ENCODE measurements at regions not wholly inside any gene's neighbourhood (a gene's known extent, or its start where the extent isn't known, plus 50 kb on each side); places are given as distances from the start of the nearest gene placed in this dataset.

GRCh38 chr14:39859314-39859713, 427.1 kb upstream of the FBXO33 start:
- TF ChIP-seq ZNF274 (IDR thresholded peaks at IDR 0.05; ENCODE audit: low read depth, low read length) (no peak), SIN3A (IDR thresholded peaks at IDR 0.05; ENCODE audit: low read depth) (no peak), YY1 (IDR thresholded peaks at IDR 0.05; ENCODE audit: extremely low read depth, insufficient replicate concordance, low read depth, low read length) (no peak), POLR2A (IDR thresholded peaks at IDR 0.05; ENCODE audit: borderline replicate concordance, extremely low read depth, insufficient read depth, insufficient read length) (no peak), ATF3 (IDR thresholded peaks at IDR 0.05) (no peak), ELF1 (IDR thresholded peaks at IDR 0.05; ENCODE audit: borderline replicate concordance, low read depth) (no peak), CTCF (IDR thresholded peaks at IDR 0.05 in 2 of 3, conservative IDR thresholded peaks at IDR 0.05 in 1 of 3; ENCODE audit: borderline replicate concordance in 1 of 3, insufficient read depth in 1 of 3, low read depth in 2 of 3, low read length in 2 of 3) (no peak), TCF7L2 (IDR thresholded peaks at IDR 0.05; ENCODE audit: borderline replicate concordance, extremely low read depth, insufficient read depth, insufficient read length) (no peak), CBX3 (IDR thresholded peaks at IDR 0.05; ENCODE audit: low read depth) (no peak), EZH2phosphoT487 (IDR thresholded peaks at IDR 0.05; ENCODE audit: borderline replicate concordance) (no peak), JUND (IDR thresholded peaks at IDR 0.05) (no peak), EZH2 (IDR thresholded peaks at IDR 0.05) (no peak), ZBTB33 (IDR thresholded peaks at IDR 0.05; ENCODE audit: extremely low read depth, insufficient replicate concordance, low read length) (no peak)
- Histone ChIP-seq H3K27ac (ENCODE audit: low read depth, low read length) (no peak overlapping the region), H3K4me1 (ENCODE audit: control insufficient read depth in 1 of 2, insufficient read depth in 2 of 2, low read length in 2 of 2) (no peaks in the 10 kb centered on the region), H3K36me3 (ENCODE audit: control insufficient read depth in 1 of 2, insufficient read depth in 2 of 2, low read length in 2 of 2) (no peaks in the 10 kb centered on the region), H3K9ac (ENCODE audit: low read length) (no peak overlapping the region), H4K20me1 (ENCODE audit: insufficient read depth) (no peaks in the 10 kb centered on the region), H3K79me2 (ENCODE audit: insufficient read depth, low read length) (no peaks in the 10 kb centered on the region), H3K9me2 (ENCODE audit: insufficient read depth) (no peaks in the 10 kb centered on the region), H2AFZ (ENCODE audit: low read depth, low read length, poor library complexity, severe bottlenecking) (no peak overlapping the region), H3K9me3 (ENCODE audit: control insufficient read depth in 1 of 2, insufficient read depth in 1 of 2, low read depth in 1 of 2, low read length in 2 of 2) (no peaks in the 10 kb centered on the region), H3K4me3 (replicated peaks in 1 of 2; ENCODE audit: low read depth in 1 of 2, low read length in 2 of 2) (no peak overlapping the region), H3K27me3 (ENCODE audit: insufficient read depth, low read length) (no peaks in the 10 kb centered on the region), H3K4me2 (ENCODE audit: low read length) (no peak overlapping the region)
- BruUV-seq (replicated peaks): no TSS peak
- POLR2A ChIA-PET: no interaction called here
- no peak for DNase-seq (ENCODE audit: low read depth, low spot score)
- intact Hi-C loops (cut with micrococcal nuclease): no loop called here
- RAD21 ChIA-PET (ENCODE audit: low non-redundant PET in 1 of 2, low total read pairs in 2 of 2, uncharacterized antibody in 2 of 2, unreplicated experiment in 2 of 2): no interaction called here
- CTCF ChIA-PET: no interaction called here
- ATAC-seq: no peak
